K562 (cell line): ENCODE measurements at regions not wholly inside any gene's neighbourhood (a gene's known extent, or its start where the extent isn't known, plus 50 kb on each side); places are given as distances from the start of the nearest gene placed in this dataset.

ENCODE experiments used
- ADNP ChIP-seq: fragments of 200-800 bp; sonication (Bioruptor generic); IDR thresholded peaks from 2 replicates; pipeline ENCODE4 v1.6.1; 2016; ENCODE audit warnings: missing genetic modification characterization, missing compliant biosample characterization
- CCNT2 ChIP-seq: IDR thresholded peaks from 2 replicates; pipeline ENCODE4 v1.6.1; 2011; ENCODE audit warnings: borderline replicate concordance, low read depth, mild to moderate bottlenecking, moderate library complexity, mixed read lengths, low read length; ENCODE audit not compliant: insufficient read length; ENCODE audit errors: extremely low read depth
- CREB5 ChIP-seq: fragments of 250-450 bp; sonication (Bioruptor Pico); IDR thresholded peaks from 2 replicates; pipeline ENCODE4 v1.5.0; 2020; ENCODE audit warnings: mild to moderate bottlenecking
- HEY1 ChIP-seq: fragments of 250-450 bp; sonication (Bioruptor Pico); IDR thresholded peaks from 2 replicates; pipeline ENCODE4 v1.5.0; 2020; ENCODE audit warnings: mild to moderate bottlenecking, moderate library complexity, borderline replicate concordance
- NR4A1 ChIP-seq, 2 experiments: fragments of 250-450 bp in 1 of 2; fragments of 450-650 bp in 1 of 2; sonication (Bioruptor Pico) in 1 of 2; IDR thresholded peaks; 2 replicates each; pipeline versions ENCODE4 v1.4.0 to v1.6.1; 2016 to 2020; ENCODE audit warnings: mild to moderate bottlenecking in 2 of 2, missing compliant biosample characterization in 1 of 2, missing genetic modification characterization in 1 of 2, moderate library complexity in 1 of 2
- PHTF2 ChIP-seq: fragments of 250-450 bp; sonication (Bioruptor Pico); IDR thresholded peaks from 2 replicates; pipeline ENCODE4 v1.5.0; 2021; ENCODE audit warnings: mild to moderate bottlenecking
- PML ChIP-seq: IDR thresholded peaks from 2 replicates; pipeline ENCODE4 v1.6.1; 2012; ENCODE audit warnings: low read length, inconsistent platforms
- POU5F1 ChIP-seq: fragments of 150-350 bp; IDR thresholded peaks from 2 replicates; pipeline ENCODE4 v1.6.1; 2014; ENCODE audit warnings: borderline replicate concordance, low read length, low read depth, mild to moderate bottlenecking; ENCODE audit not compliant: partially characterized antibody
- SRSF3 ChIP-seq: fragments of 200-400 bp; formaldehyde crosslinking; IDR thresholded peaks from 2 replicates; pipeline ENCODE4 v1.6.1; 2016; ENCODE audit warnings: mild to moderate bottlenecking, low read length, moderate library complexity; ENCODE audit not compliant: insufficient read depth
- TFE3 ChIP-seq: fragments of 450-650 bp; formaldehyde crosslinking; IDR thresholded peaks from 2 replicates; pipeline ENCODE4 v1.4.0; 2020; ENCODE audit warnings: mild to moderate bottlenecking, mixed read lengths
- ZBTB7A ChIP-seq: IDR thresholded peaks from 2 replicates; pipeline ENCODE4 v1.6.1; 2011; ENCODE audit warnings: low read depth, mild to moderate bottlenecking, low read length, moderate library complexity, borderline replicate concordance; ENCODE audit not compliant: control insufficient read depth
- ZSCAN32 ChIP-seq: fragments of 450-650 bp; formaldehyde crosslinking; IDR thresholded peaks from 2 replicates; pipeline ENCODE4 v1.4.0; 2020; ENCODE audit warnings: mild to moderate bottlenecking, moderate library complexity
- TF ChIP-seq, protein P1 (sequence below): fragments of 250-450 bp; sonication (Bioruptor Pico); IDR thresholded peaks from 2 replicates; pipeline ENCODE4 v1.8.0; 2022; ENCODE audit warnings: moderate library complexity, mild to moderate bottlenecking, inconsistent platforms
- TF ChIP-seq, protein P2 (sequence below): fragments of 250-450 bp; sonication (Bioruptor Pico); IDR thresholded peaks from 2 replicates; pipeline ENCODE4 v1.5.0; 2021
- TF ChIP-seq, protein P3 (sequence below): fragments of 450-650 bp; IDR thresholded peaks from 2 replicates; pipeline ENCODE4 v1.6.1; 2016
- TF ChIP-seq, protein P4 (sequence below): IDR thresholded peaks from 2 replicates; pipeline ENCODE4 v1.6.1; 2011; ENCODE audit warnings: borderline replicate concordance, low read depth, mild to moderate bottlenecking, moderate library complexity, low read length; ENCODE audit not compliant: insufficient read depth, poor library complexity, severe bottlenecking

DNA sequence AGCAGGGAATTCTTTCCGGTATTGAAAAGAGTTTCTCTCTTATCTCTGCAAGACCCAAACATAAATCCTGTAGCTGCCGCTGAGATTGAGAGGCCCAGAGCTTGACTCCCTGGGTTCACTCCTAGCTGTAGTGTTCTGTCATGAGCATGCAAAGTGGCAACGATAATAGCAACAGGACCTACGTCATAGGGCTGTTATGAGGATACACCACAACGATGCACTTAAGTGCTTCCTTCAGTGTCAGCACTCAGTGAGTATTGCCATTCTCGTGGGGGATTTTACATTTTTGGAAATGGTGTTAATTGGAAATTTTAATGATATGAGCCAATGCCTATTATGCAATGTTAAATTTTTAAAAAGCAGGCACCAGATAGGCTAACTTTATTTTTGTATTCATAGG is 199.8 kb downstream of the CYLD start (continued):
- no peak for TF ChIP-seq NR4A1 (CRISPR knock-in tag; IDR thresholded peaks at IDR 0.05)
- TF ChIP-seq NR4A1 (tag; IDR thresholded peaks at IDR 0.05): no peak
- TF ChIP-seq CREB5 (CRISPR knock-in tag): no peak
- no peak for TF ChIP-seq POU5F1
- no peak for TF ChIP-seq TFE3 (CRISPR knock-in tag)
- no peak for TF ChIP-seq ZSCAN32 (CRISPR knock-in tag)
- TF ChIP-seq, protein P1, sequence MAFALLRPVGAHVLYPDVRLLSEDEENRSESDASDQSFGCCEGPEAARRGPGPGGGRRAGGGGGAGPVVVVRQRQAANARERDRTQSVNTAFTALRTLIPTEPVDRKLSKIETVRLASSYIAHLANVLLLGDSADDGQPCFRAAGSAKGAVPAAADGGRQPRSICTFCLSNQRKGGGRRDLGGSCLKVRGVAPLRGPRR (CRISPR knock-in tag): no peak
- TF ChIP-seq CCNT2: no peak
- TF ChIP-seq, protein P2, sequence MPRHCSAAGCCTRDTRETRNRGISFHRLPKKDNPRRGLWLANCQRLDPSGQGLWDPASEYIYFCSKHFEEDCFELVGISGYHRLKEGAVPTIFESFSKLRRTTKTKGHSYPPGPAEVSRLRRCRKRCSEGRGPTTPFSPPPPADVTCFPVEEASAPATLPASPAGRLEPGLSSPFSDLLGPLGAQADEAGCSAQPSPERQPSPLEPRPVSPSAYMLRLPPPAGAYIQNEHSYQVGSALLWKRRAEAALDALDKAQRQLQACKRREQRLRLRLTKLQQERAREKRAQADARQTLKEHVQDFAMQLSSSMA (CRISPR knock-in tag): no peak
- TF ChIP-seq ADNP (tag): no peak
- no peak for TF ChIP-seq PML
- no peak for TF ChIP-seq HEY1 (CRISPR knock-in tag)
- TF ChIP-seq, protein P3, sequence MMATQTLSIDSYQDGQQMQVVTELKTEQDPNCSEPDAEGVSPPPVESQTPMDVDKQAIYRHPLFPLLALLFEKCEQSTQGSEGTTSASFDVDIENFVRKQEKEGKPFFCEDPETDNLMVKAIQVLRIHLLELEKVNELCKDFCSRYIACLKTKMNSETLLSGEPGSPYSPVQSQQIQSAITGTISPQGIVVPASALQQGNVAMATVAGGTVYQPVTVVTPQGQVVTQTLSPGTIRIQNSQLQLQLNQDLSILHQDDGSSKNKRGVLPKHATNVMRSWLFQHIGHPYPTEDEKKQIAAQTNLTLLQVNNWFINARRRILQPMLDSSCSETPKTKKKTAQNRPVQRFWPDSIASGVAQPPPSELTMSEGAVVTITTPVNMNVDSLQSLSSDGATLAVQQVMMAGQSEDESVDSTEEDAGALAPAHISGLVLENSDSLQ: no peak
- TF ChIP-seq, protein P4, sequence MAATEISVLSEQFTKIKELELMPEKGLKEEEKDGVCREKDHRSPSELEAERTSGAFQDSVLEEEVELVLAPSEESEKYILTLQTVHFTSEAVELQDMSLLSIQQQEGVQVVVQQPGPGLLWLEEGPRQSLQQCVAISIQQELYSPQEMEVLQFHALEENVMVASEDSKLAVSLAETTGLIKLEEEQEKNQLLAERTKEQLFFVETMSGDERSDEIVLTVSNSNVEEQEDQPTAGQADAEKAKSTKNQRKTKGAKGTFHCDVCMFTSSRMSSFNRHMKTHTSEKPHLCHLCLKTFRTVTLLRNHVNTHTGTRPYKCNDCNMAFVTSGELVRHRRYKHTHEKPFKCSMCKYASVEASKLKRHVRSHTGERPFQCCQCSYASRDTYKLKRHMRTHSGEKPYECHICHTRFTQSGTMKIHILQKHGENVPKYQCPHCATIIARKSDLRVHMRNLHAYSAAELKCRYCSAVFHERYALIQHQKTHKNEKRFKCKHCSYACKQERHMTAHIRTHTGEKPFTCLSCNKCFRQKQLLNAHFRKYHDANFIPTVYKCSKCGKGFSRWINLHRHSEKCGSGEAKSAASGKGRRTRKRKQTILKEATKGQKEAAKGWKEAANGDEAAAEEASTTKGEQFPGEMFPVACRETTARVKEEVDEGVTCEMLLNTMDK: no peak
- TF ChIP-seq ZBTB7A: no peak
- no peak for TF ChIP-seq SRSF3
- no peak for TF ChIP-seq PHTF2 (CRISPR knock-in tag)
